Activated CD8-positive, alpha-beta T cell treated with anti-CD3 and anti-CD28 coated beads for 36 hours (primary cell): ENCODE measurements at regions not wholly inside any gene's neighbourhood (a gene's known extent, or its start where the extent isn't known, plus 50 kb on each side); places are given as distances from the start of the nearest gene placed in this dataset.

ENCODE experiments used
- ATAC-seq: fragments of 200-7000 bp; cut with Tn5 transposase; one replicate; pipeline ENCODE4 v1.10.0; 2021; ENCODE audit warnings: mild to moderate bottlenecking, moderate library complexity
- CTCF ChIA-PET: fragments of 350-600 bp; sonication (Branson Sonifier 250); formaldehyde crosslinking; loops from one replicate; lab custom pipeline; 2021; ENCODE audit warnings: antibody characterized with exemption; lab: Charles Lee
- POLR2A ChIA-PET: fragments of 350-600 bp; sonication (Branson Sonifier 250); formaldehyde crosslinking; loops from one replicate; lab custom pipeline; 2021; ENCODE audit warnings: antibody characterized with exemption; lab: Charles Lee
- DNase-seq: peaks from one replicate; pipeline ENCODE4 v3.0.0-alpha.2; 2020
- H3K27ac Mint-ChIP-seq: one replicate; pipeline ENCODE4 v1.8.0; 2021; ENCODE audit warnings: mild to moderate bottlenecking, mixed read lengths
- H3K27me3 Mint-ChIP-seq: one replicate; pipeline ENCODE4 v1.8.0; 2021; ENCODE audit warnings: mixed read lengths
- H3K36me3 Mint-ChIP-seq: one replicate; pipeline ENCODE4 v1.8.0; 2021; ENCODE audit warnings: low read depth, mixed read lengths
- H3K4me1 Mint-ChIP-seq: one replicate; pipeline ENCODE4 v1.8.0; 2021; ENCODE audit warnings: low read depth, mixed read lengths
- H3K4me3 Mint-ChIP-seq: one replicate; pipeline ENCODE4 v1.8.0; 2021; ENCODE audit warnings: mild to moderate bottlenecking, moderate library complexity, mixed read lengths
- H3K9me3 Mint-ChIP-seq: one replicate; pipeline ENCODE4 v1.8.0; 2021; ENCODE audit warnings: mixed read lengths
- CTCF ChIP-seq: fragments of 200-600 bp; IDR thresholded peaks from one replicate; pipeline ENCODE4 v1.8.0; 2022; ENCODE audit warnings: antibody characterized with exemption, mild to moderate bottlenecking
- intact Hi-C: fragments of 100-400 bp; cut with micrococcal nuclease; formaldehyde crosslinking; loops from one replicate; pipeline ENCODE4 v1.10.0; 2022

- no peak overlapping the region for H3K4me3 Mint-ChIP-seq
- ATAC-seq = no peak
- no peak for TF ChIP-seq CTCF
- H3K36me3 Mint-ChIP-seq = no peaks in the 10 kb centered on the region
- no peaks in the 10 kb centered on the region for H3K4me1 Mint-ChIP-seq
- no peak for DNase-seq
- intact Hi-C loops = no loop called here
- no peak overlapping the region for H3K27ac Mint-ChIP-seq
- H3K27me3 Mint-ChIP-seq = peaks cover 14% of the 10 kb centered on the region
- CTCF ChIA-PET = no interaction called here
- no peaks in the 10 kb centered on the region for H3K9me3 Mint-ChIP-seq
- POLR2A ChIA-PET = no interaction called here
Observed at GRCh38 chr22:48276994-48277867, 1514.8 kb downstream of the TBC1D22A start.

DNA sequence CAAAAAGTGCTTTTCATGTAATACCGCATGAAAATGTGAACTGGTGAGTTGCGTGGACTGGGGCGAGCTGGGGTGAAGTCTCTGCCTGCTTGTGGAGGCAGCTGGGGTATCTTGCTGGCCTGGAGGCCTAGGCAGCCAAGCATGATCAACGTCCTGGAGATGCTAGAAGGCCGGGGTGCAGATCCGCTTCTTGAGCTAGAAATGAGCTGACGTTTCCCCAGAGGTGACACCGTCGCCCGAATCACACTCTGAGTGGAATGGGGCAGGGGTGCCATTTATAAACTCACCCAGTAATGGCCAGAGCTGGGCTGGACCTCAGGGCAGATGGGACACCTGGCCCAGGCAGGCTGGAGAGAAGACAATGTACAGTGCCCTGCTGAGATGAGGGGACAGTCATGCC lies 1513.0 kb downstream of the TBC1D22A start:
- DNase-seq (no peak), ATAC-seq (no peak)
- ChIA-PET POLR2A (no interaction called here), CTCF (no interaction called here)
- H3K36me3 Mint-ChIP-seq = no peaks in the 10 kb centered on the region
- no peaks in the 10 kb centered on the region for H3K9me3 Mint-ChIP-seq
- intact Hi-C loops = no loop called here
- TF ChIP-seq CTCF = no peak
- H3K4me3 Mint-ChIP-seq = no peak overlapping the region
- no peaks in the 10 kb centered on the region for H3K4me1 Mint-ChIP-seq
- H3K27ac Mint-ChIP-seq = no peak overlapping the region
- H3K27me3 Mint-ChIP-seq = peaks cover 14% of the 10 kb centered on the region

DNA sequence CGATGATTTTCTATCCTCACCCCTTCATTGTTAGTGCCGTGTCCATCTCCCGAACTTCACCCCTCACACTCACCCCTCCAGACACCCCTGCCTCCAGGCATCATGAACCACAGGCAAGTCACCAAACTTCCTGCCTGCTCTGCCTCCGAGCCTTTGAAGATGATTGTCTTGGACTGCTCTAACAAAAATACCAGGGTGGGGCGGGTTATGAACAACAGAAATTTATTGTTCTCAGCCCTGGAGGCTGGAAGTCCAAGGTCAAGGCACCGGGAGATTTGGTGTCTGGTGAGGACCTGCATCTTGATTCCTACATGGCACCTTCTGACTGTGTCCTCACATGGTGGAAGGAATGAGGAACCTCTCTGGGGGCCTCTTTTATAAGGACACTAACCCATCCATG lies 1508.3 kb downstream of the TBC1D22A start:
- H3K4me1 Mint-ChIP-seq = no peaks in the 10 kb centered on the region
- no peak overlapping the region for H3K27ac Mint-ChIP-seq
- no peak for DNase-seq
- H3K27me3 Mint-ChIP-seq = peaks cover 8% of the 10 kb centered on the region
- CTCF ChIA-PET = no interaction called here
- no peaks in the 10 kb centered on the region for H3K36me3 Mint-ChIP-seq
- TF ChIP-seq CTCF = no peak
- ATAC-seq = no peak
- POLR2A ChIA-PET = interaction anchor here (0.5 kb wide), 1 partner anchor 214 kb away, joined by 3 read pairs; no protein-coding TSS in a partner anchor
- no peak overlapping the region for H3K4me3 Mint-ChIP-seq
- intact Hi-C loops = no loop called here
- no peaks in the 10 kb centered on the region for H3K9me3 Mint-ChIP-seq

- DNase-seq (no peak), ATAC-seq (no peak)
- TF ChIP-seq CTCF = no peak
- no peaks in the 10 kb centered on the region for H3K4me1 Mint-ChIP-seq
- ChIA-PET CTCF (no interaction called here), POLR2A (no interaction called here)
- no peak overlapping the region for H3K4me3 Mint-ChIP-seq
- H3K27ac Mint-ChIP-seq = no peak overlapping the region
- no peaks in the 10 kb centered on the region for H3K9me3 Mint-ChIP-seq
- intact Hi-C loops = no loop called here
- no peaks in the 10 kb centered on the region for H3K36me3 Mint-ChIP-seq
- H3K27me3 Mint-ChIP-seq = peaks cover 7% of the 10 kb centered on the region
Observed at GRCh38 chr22:48268771-48269552, 1506.5 kb downstream of the TBC1D22A start.

DNA sequence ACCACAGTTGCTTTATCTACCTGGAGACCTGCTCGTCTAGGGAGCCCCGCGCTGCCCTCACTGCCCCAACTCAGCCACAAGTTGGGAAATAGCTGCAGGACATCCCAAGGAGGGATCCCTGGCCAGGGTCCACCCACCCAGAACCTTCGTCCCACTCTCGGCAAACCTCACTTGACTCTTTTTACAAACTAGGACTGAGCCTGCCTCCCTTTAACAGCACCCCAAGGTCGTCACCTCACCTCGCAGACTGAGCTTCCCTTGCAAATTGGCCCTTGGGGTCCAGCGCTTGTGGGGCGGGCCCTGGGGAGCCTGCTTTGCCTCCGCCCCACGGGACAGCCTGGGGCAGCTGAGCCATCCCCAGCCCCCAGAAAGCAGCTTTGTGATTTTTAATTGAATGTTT lies 1505.8 kb downstream of the TBC1D22A start:
- no peak overlapping the region for H3K27ac Mint-ChIP-seq
- ChIA-PET POLR2A (no interaction called here), CTCF (no interaction called here)
- intact Hi-C loops = no loop called here
- ATAC-seq = no peak
- no peaks in the 10 kb centered on the region for H3K36me3 Mint-ChIP-seq
- H3K27me3 Mint-ChIP-seq = peaks cover 5% of the 10 kb centered on the region
- no peaks in the 10 kb centered on the region for H3K4me1 Mint-ChIP-seq
- no peaks in the 10 kb centered on the region for H3K9me3 Mint-ChIP-seq
- H3K4me3 Mint-ChIP-seq = no peak overlapping the region
- DNase-seq = no peak
- no peak for TF ChIP-seq CTCF
